NB4 (cell line): ENCODE measurements at regions not wholly inside any gene's neighbourhood (a gene's known extent, or its start where the extent isn't known, plus 50 kb on each side); places are given as distances from the start of the nearest gene placed in this dataset.

Source experiments
- MAX ChIP-seq: IDR thresholded peaks from 2 replicates; pipeline ENCODE4 v1.6.1; 2011; ENCODE audit warnings: low read depth, low read length
- POLR2A ChIP-seq: IDR thresholded peaks from 2 replicates; pipeline ENCODE4 v1.6.1; 2011; ENCODE audit warnings: mild to moderate bottlenecking; ENCODE audit not compliant: insufficient read length; ENCODE audit errors: extremely low read depth
- TF ChIP-seq, protein P1 (sequence below): IDR thresholded peaks from one replicate; pipeline ENCODE4 v1.5.1; 2012; ENCODE audit warnings: low read depth, low read length

DNA sequence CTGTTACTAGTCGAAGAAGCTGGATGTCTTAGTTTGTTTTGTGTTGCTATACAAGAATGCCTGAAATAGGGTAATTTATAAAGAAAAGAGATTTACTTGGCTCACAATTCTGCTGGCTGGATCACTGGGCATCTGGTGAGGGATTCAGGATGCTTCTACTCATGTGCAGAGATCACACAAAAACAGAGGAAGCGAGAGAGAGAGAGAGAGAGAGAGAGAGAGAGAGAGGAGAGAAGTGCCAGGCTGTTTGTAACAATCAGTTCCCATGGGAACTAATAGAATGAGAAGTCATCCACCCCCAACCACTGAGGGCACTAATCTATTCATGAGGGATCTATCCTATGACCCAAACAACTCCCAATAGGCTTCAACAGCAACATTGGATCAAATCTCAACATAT, 66.2 kb upstream of the FAM9A start:
- TF ChIP-seq MAX (no peak), POLR2A (no peak)
- TF ChIP-seq, protein P1, sequence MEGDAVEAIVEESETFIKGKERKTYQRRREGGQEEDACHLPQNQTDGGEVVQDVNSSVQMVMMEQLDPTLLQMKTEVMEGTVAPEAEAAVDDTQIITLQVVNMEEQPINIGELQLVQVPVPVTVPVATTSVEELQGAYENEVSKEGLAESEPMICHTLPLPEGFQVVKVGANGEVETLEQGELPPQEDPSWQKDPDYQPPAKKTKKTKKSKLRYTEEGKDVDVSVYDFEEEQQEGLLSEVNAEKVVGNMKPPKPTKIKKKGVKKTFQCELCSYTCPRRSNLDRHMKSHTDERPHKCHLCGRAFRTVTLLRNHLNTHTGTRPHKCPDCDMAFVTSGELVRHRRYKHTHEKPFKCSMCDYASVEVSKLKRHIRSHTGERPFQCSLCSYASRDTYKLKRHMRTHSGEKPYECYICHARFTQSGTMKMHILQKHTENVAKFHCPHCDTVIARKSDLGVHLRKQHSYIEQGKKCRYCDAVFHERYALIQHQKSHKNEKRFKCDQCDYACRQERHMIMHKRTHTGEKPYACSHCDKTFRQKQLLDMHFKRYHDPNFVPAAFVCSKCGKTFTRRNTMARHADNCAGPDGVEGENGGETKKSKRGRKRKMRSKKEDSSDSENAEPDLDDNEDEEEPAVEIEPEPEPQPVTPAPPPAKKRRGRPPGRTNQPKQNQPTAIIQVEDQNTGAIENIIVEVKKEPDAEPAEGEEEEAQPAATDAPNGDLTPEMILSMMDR = no peak
